Fibroblast of the aortic adventitia (primary cell): ENCODE measurements at regions not wholly inside any gene's neighbourhood (a gene's known extent, or its start where the extent isn't known, plus 50 kb on each side); places are given as distances from the start of the nearest gene placed in this dataset.
A peak's percentile ranks its signal among the peaks of the same experiment; 100 is the strongest.

Source experiments
- DNase-seq: peaks from one replicate; pipeline ENCODE4 v3.0.0-alpha.2; 2010; ENCODE audit warnings: low read depth
- H3K4me3 ChIP-seq: 2 replicates; pipeline ENCODE4 v1.5.1; 2011; ENCODE audit warnings: low read depth, mild to moderate bottlenecking, control low read depth, low read length, moderate library complexity
- CTCF ChIP-seq: IDR thresholded peaks from 2 replicates; pipeline ENCODE4 v1.5.1; 2011; ENCODE audit warnings: mild to moderate bottlenecking, low read length, control low read depth, inconsistent platforms; ENCODE audit not compliant: insufficient read depth

DNA sequence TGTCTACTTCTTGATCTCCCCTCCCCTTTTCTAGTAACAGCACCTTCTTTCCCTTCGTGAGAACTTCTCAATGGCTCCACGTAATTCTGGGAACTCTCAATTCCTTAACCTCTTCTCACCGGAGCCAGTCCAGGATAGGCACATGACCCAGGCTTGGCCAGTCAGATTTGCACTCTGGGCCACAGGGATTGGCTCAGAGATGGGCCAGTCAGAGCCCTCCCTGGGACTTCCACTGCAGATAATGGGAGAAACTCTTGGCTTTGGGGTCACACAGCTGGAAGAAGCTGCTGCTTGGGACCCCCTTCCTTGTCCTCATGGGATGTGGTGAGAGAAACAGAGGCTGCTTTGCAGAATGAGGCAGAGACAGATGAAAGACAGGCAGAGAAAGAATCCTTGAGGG is 302.3 kb downstream of the PTPRU start:
- H3K4me3 ChIP-seq, result no peak overlapping the region
- TF ChIP-seq CTCF, result no peak
- DNase-seq, result no peak

DNA sequence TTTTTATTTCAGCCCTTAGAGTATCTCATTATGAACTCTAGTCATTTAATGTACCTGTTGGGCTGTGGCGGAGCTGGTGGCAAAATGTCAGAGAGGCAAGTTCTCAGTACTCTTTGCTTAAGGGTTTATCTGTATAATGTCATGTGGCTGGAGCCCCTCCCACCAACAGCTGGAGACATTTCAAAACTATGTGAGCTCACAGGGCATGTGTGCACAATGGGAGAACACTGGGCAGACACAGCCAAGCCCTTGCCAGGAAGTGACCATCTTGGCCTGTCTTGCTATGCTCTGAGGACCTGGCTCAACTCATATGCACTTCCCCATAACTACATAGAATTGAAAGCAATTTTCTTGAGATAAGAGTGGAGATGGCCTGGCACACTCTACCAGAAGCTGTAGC is 296.4 kb downstream of the PTPRU start:
- TF ChIP-seq CTCF, result no peak
- no peak overlapping the region for H3K4me3 ChIP-seq
- peak; percentile 7 for DNase-seq

DNA sequence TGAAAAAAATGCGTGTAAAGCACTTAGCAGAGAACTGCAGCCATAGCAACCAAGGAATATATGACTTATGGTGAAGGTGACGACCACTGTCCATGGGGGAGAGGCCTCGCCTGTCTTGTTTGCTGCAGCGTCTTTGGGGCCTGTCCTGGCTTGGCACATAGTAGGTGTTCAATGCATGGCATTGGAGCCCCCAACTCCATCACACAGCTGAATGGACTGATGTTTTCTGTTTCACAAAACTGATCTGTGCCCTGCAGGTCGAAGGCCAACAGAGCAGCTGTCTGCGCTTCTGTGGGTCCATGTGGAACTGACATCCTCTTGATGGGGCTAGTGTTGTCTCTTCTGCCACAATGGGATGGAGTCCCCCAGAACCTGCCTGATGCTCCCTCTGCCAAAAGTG is 296.0 kb downstream of the PTPRU start:
- DNase-seq, result no peak
- H3K4me3 ChIP-seq, result no peak overlapping the region
- TF ChIP-seq CTCF, result no peak

DNA sequence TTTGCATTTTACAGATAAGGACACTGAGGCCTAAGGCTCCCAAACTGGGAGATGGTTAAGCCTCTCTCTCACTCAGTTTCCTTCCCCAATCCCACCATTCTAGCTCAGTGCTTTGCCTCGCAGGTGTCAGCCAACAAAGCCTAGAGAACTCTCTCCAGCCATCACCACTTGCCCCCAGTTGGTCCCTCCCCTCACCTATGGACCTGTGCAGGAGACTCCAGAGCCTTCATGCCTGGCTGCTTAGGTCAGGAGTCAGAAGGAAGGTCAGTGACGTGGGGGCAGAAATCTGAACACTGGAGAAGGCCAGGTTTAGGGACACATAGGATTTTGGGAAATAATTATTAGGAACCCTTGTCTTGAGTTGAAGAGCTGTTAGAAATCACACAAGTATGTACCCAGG is 295.3 kb downstream of the PTPRU start:
- no peak for TF ChIP-seq CTCF
- H3K4me3 ChIP-seq, result no peak overlapping the region
- no peak for DNase-seq

DNA sequence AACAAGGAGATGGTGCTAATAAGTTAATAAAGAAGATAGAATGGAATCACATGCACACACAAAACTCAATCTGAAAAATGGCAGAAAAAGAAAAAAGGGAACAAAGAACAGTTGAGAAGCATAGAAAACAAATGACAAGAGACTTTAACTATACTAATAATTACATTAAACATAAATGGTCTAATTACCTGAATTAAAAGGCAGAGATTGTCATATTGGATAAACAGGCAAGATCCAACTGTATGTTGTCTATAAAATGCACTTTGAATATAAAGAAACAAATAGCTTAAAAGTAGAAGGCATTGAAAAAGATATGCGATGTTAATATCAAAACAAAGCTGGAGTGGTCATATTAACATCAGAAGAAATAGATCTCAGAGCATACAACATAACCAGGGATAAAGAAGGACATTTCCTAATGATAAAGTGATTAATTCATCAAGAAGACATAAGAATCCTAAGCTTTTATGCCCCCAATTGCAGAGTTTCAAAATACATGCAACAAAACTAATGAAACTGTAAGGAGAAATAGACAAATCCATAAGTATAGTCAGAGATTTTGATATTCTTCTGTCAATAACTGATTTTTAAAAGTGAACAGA is 293.5 kb downstream of the PTPRU start:
- TF ChIP-seq CTCF, result no peak
- DNase-seq, result no peak
- H3K4me3 ChIP-seq, result no peak overlapping the region

DNA sequence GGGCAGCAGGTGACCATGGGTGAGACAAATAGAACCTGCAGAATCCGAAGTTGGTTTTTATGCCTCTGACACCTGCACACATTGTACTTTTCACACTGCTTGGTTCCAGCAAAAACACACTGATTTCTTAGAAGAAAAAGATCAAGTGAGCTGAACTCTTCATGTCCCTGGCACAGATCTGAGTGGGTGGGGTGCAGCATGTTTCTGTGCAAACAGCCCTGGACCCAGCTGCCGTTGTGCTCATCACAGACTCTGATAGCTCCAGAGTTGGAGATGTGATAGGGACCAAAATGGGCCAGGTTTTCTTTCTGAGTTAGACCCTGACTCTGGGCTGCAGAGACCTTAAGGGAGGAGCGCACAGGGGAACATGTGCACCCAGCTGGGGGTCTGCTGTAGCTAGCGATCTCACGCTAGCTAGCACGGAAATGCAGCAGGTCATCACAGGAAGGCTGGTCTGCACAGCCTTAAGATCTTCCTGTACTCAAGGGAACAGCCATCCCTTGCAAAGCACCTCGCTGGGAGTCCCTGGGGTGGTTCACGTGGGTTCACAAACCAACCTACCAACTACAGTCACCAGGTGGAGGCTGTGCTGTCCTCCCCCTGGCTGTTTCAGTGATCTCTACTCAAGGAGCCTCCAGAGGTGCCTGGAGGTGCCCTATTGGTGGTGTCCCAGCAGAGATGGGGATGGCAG is 291.1 kb downstream of the PTPRU start:
- no peak overlapping the region for H3K4me3 ChIP-seq
- TF ChIP-seq CTCF, result no peak
- no peak for DNase-seq

DNA sequence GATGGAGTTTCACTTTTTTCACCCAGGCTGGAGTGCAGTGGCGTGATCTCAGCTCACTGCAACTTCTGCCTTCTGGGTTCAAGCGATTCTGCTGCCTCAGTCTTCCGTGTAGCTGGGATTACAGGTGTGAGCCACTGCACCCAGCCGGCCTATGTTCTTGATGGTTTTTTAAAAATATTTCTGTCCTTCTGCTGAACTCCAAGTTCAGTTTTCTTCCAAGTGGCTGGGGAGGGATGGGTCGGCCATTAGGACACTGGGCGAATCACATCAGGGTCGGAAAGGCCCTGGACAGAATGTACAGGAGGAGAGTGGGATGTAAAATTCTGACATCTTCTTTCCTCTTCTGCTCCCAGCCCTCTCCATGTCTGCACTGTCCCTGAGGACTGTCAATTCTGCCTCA is 289.6 kb downstream of the PTPRU start:
- TF ChIP-seq CTCF, result no peak
- no peak for DNase-seq
- H3K4me3 ChIP-seq, result no peak overlapping the region
